ENCODE measurements at regions not wholly inside any gene's neighbourhood (a gene's known extent, or its start where the extent isn't known, plus 50 kb on each side); places are given as distances from the start of the nearest gene placed in this dataset.

GRCh38 chr22:19640306-19640705 lies 74.0 kb upstream of the SEPTIN5 start:
- no peak overlapping the region for H3K4me3 ChIP-seq
- H3K36me3 ChIP-seq (ENCODE audit: control insufficient read depth, insufficient read depth, low read length) = no peaks in the 10 kb centered on the region
- intact Hi-C loops (cut with micrococcal nuclease) = no loop called here
- peaks cover 4% of the 10 kb centered on the region for H3K9me1 ChIP-seq (ENCODE audit: control insufficient read depth, insufficient read depth, low read length)
- no peak overlapping the region for H3K9ac ChIP-seq (ENCODE audit: insufficient read depth in 1 of 2, low read depth in 2 of 2, low read length in 2 of 2)
- no peak overlapping the region for H3K4me2 ChIP-seq (ENCODE audit: insufficient read depth, low read length)
- 45% methylated on average over 4 of the region's 4 CpGs for WGBS (ENCODE audit: insufficient coverage, low coverage, missing lambda C conversion rate)
- ChIA-PET CTCF (ENCODE audit: low intra/inter-chr PET ratio) (interaction anchor here (1.7 kb wide), 1 partner anchor 10 kb away, joined by 8 read pairs; no protein-coding TSS in a partner anchor), POLR2A (interaction anchor here (0.7 to 1.1 kb wide), 3 partner anchors 8 to 308 kb away, joined by 3 to 4 read pairs (median 3); no protein-coding TSS in a partner anchor)
- ATAC-seq (no peak), DNase-seq (ENCODE audit: extremely low read depth in 1 of 4, low spot score in 3 of 4) (no peak), FAIRE-seq (no peak)
- BruUV-seq (replicated peaks) = no TSS peak
- no peak overlapping the region for H3K27ac ChIP-seq (ENCODE audit: extremely low read depth, low read depth, low read length)
- peak overlapping the region; percentile 7; the same call in 1 of the 2 replicates for H2AFZ ChIP-seq (ENCODE audit: low read depth, low read length)
- H3K27me3 ChIP-seq (ENCODE audit: control insufficient read depth in 2 of 2, insufficient read depth in 2 of 2, low read length in 2 of 2) = peaks cover 0 to 10% of the 10 kb centered on the region in 2 experiments; a peak in 1 of 5 replicates
- H3K9me3 ChIP-seq (replicated peaks; ENCODE audit: control insufficient read depth, insufficient read depth, low read depth, low read length) = no peaks in the 10 kb centered on the region
- TF ChIP-seq RFX1 (IDR thresholded peaks at IDR 0.05) (no peak), PKNOX1 (IDR thresholded peaks at IDR 0.05) (peak; percentile 57; the same call in 1 of the 2 replicates), ZNF384 (IDR thresholded peaks at IDR 0.05; ENCODE audit: low read depth, low read length) (peak; percentile 71), PPARD (CRISPR knock-in tag; IDR thresholded peaks at IDR 0.05) (0 out of 2 replicates have a peak, but pooled peaks have one; percentile 3), CAMTA2 (CRISPR knock-in tag; conservative IDR thresholded peaks at IDR 0.05) (0 out of 2 replicates have a peak, but pooled peaks have one; percentile 83), MCM3 (IDR thresholded peaks at IDR 0.05) (0 out of 2 replicates have a peak, but pooled peaks have one; percentile 27), ZNF140 (CRISPR knock-in tag; IDR thresholded peaks at IDR 0.05) (no peak), HSF4 (CRISPR knock-in tag; IDR thresholded peaks at IDR 0.05; ENCODE audit: borderline replicate concordance) (0 out of 2 replicates have a peak, but pooled peaks have one; percentile 23), ZNF277 (CRISPR knock-in tag; IDR thresholded peaks at IDR 0.05; ENCODE audit: borderline replicate concordance) (0 out of 2 replicates have a peak, but pooled peaks have one; percentile 16)
- in situ Hi-C loops (cut with MboI) = no loop called here
- H4K20me1 ChIP-seq (replicated peaks; ENCODE audit: control insufficient read depth, insufficient read depth, low read length) = no peaks in the 10 kb centered on the region; the same call in 1 of the 2 replicates
- H3K79me2 ChIP-seq (ENCODE audit: control insufficient read depth, insufficient read depth, low read length) = no peaks in the 10 kb centered on the region
- H3K4me1 ChIP-seq (replicated peaks in 1 of 2; ENCODE audit: control insufficient read depth in 2 of 2, insufficient read depth in 2 of 2, low read length in 2 of 2) = peaks cover 37 to 42% of the 10 kb centered on the region in 2 experiments; a peak in 4 of 5 replicates
